ENCODE measurements at regions not wholly inside any gene's neighbourhood (a gene's known extent, or its start where the extent isn't known, plus 50 kb on each side); places are given as distances from the start of the nearest gene placed in this dataset.
"Not testable (repeated sequence)": the region's sequence is repeated elsewhere in the genome, so short reads cannot be mapped to it uniquely, and the experiment has no call there.

DNA sequence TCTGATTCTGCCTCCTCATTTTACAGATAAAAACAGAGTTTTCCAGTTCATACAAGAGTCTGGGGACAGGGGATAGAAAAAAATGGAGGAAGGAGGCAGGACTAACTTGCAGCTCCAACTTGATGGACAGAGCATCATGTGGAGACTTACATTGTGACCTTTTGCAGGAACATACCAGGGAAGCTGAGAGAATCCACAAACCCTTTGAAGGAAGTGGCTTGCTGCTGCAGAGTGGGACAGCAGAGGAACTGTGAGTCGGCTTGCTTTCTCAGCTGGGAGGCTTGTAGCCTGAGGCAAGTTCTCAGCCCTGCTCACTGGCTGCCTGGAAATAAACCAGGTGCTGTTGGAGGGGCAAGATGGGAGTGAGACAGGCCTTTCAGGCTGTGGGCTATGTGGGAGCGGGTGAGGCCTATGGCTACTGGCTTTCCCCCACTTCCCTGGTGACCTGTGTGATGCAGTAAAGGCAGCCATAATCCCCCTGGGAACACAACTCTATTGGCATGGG lies 614.4 kb downstream of the KCTD12 start:
- peaks cover 3% of the 10 kb centered on the region for H3K27me3 Mint-ChIP-seq (ENCODE audit: low read depth)
- H3K4me3 Mint-ChIP-seq, result no peak overlapping the region
- peaks cover 35% of the 10 kb centered on the region for H3K9me3 Mint-ChIP-seq
- TF ChIP-seq, protein P1, sequence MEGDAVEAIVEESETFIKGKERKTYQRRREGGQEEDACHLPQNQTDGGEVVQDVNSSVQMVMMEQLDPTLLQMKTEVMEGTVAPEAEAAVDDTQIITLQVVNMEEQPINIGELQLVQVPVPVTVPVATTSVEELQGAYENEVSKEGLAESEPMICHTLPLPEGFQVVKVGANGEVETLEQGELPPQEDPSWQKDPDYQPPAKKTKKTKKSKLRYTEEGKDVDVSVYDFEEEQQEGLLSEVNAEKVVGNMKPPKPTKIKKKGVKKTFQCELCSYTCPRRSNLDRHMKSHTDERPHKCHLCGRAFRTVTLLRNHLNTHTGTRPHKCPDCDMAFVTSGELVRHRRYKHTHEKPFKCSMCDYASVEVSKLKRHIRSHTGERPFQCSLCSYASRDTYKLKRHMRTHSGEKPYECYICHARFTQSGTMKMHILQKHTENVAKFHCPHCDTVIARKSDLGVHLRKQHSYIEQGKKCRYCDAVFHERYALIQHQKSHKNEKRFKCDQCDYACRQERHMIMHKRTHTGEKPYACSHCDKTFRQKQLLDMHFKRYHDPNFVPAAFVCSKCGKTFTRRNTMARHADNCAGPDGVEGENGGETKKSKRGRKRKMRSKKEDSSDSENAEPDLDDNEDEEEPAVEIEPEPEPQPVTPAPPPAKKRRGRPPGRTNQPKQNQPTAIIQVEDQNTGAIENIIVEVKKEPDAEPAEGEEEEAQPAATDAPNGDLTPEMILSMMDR (IDR thresholded peaks at IDR 0.05; ENCODE audit: unreplicated experiment in 3 of 3), result no peak
- peaks cover 6% of the 10 kb centered on the region for H3K4me1 Mint-ChIP-seq
- no peak overlapping the region for H3K27ac Mint-ChIP-seq
- no peaks in the 10 kb centered on the region for H3K36me3 Mint-ChIP-seq (ENCODE audit: low read depth)

DNA sequence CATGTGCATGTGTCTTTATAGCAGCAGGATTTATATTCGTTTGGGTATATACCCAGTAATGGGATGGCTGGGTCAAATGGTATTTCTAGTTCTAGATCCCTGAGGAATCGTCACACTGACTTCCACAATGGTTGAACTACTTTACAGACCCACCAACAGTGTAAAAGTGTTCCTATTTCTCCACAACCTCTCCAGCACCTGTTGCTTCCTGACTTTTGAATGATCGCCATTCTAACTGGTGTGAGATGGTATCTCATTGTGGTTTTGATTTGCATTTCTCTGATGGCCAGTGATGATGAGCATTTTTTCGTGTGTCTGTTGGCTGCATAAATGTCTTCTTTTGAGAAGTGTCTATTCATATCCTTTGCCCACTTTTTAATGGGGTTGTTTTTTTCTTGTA lies 617.9 kb downstream of the KCTD12 start:
- not testable (repeated sequence) for H3K27ac Mint-ChIP-seq; H3K4me3 Mint-ChIP-seq; H3K36me3 Mint-ChIP-seq (ENCODE audit: low read depth); H3K27me3 Mint-ChIP-seq (ENCODE audit: low read depth)
- Mint-ChIP-seq H3K4me1 (peaks cover 14% of the 10 kb centered on the region), H3K9me3 (peaks cover 35% of the 10 kb centered on the region)

DNA sequence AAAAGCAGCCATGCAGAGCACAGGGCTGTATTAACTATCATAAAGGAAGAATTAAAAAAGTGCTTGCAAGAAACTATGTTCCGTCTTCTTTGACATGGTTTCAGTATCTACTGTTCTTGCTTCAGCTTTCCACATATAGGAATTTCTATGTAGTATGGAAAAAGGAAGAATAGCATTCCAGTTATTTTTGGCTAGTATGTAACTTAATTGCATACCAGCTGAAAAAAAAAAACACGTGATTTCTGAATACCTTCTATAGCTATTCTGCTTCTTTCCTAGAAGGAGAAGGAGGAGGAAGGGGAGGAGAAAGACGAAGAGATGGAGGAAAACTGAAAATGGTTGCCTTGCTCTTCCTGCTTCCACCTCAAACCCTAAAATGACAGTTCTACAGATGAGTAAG lies 619.0 kb downstream of the KCTD12 start:
- TF ChIP-seq, protein P1 (IDR thresholded peaks at IDR 0.05; ENCODE audit: unreplicated experiment in 3 of 3), result no peak
- H3K36me3 Mint-ChIP-seq (ENCODE audit: low read depth), result no peaks in the 10 kb centered on the region
- peak overlapping the region in 1 of 3 experiments; percentile 28 for H3K27ac Mint-ChIP-seq
- peaks cover 14% of the 10 kb centered on the region for H3K4me1 Mint-ChIP-seq
- H3K27me3 Mint-ChIP-seq (ENCODE audit: low read depth), result peaks cover 3% of the 10 kb centered on the region
- H3K9me3 Mint-ChIP-seq, result peaks cover 25% of the 10 kb centered on the region
- no peak overlapping the region for H3K4me3 Mint-ChIP-seq

DNA sequence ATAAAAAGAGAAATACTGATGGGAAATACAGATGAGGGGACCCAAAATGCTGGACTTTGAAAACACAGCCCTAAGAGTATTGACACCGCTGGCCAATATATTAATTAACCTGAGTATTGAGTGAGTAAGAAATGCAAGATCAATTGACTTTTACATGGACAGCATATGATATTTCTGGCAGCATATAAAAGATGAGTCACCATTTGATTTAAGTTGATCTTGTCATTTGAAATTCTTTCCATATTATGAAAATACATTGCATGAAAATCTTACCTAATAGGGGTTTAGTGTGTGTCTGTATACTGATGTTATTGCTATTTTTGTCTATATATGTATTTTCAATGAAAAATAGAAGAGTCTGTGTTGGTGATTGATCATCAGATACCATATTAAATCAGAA lies 619.6 kb downstream of the KCTD12 start:
- Mint-ChIP-seq H3K4me1 (peaks cover 14% of the 10 kb centered on the region), H3K27ac (peak overlapping the region in 1 of 3 experiments; percentile 28), H3K9me3 (peaks cover 23% of the 10 kb centered on the region), H3K36me3 (ENCODE audit: low read depth) (no peaks in the 10 kb centered on the region), H3K27me3 (ENCODE audit: low read depth) (peaks cover 3% of the 10 kb centered on the region), H3K4me3 (no peak overlapping the region)
- TF ChIP-seq, protein P1 (IDR thresholded peaks at IDR 0.05; ENCODE audit: unreplicated experiment in 3 of 3), result no peak

DNA sequence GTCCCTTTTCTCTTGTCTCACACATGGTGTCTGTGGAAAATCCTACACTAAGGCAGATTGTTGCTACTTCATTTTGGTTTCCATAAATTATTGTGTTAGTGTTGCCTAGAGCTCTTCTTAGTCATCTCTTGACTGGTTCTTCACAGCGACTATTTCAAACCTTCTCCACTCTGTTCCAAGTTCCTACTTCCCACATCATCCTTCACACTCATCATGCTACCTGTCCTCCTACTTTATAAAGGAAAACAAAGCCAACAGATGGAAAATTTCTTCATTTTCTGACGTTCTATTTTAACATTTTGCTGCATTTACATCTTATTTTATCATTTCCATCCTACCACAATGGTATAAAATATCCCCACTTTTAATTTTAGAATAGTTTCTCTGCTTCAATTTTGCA lies 614.1 kb downstream of the LMO7 start:
- Mint-ChIP-seq H3K27ac (no peak overlapping the region), H3K27me3 (ENCODE audit: low read depth) (peaks cover 4% of the 10 kb centered on the region), H3K4me1 (no peaks in the 10 kb centered on the region), H3K9me3 (peaks cover 12% of the 10 kb centered on the region), H3K36me3 (ENCODE audit: low read depth) (no peaks in the 10 kb centered on the region), H3K4me3 (no peak overlapping the region)
- TF ChIP-seq, protein P1 (IDR thresholded peaks at IDR 0.05; ENCODE audit: unreplicated experiment in 3 of 3), result no peak

DNA sequence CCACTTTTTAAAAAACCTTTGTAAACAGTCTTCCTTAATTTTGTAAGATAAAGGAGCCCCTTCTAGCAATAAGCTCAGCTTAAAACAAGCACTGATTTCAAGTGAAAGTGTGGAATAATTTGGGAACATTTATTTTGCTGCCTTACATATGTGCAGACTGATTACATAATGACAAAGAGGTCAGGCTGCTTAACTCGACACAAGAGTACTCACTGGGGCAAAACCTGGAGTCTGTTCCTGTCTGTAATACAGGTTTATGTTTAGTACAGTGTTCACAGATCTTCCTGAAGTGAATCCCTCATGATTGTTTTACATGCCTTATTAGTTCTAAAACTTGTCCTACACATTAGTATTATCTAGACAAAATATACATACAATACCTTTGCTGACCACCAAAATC lies 609.8 kb downstream of the LMO7 start:
- Mint-ChIP-seq H3K9me3 (peaks cover 8% of the 10 kb centered on the region), H3K36me3 (ENCODE audit: low read depth) (no peaks in the 10 kb centered on the region), H3K27me3 (ENCODE audit: low read depth) (peaks cover 4% of the 10 kb centered on the region), H3K4me1 (no peaks in the 10 kb centered on the region), H3K4me3 (no peak overlapping the region), H3K27ac (no peak overlapping the region)
- TF ChIP-seq, protein P1 (IDR thresholded peaks at IDR 0.05; ENCODE audit: unreplicated experiment in 3 of 3), result no peak
